K562 (cell line): ENCODE measurements at regions not wholly inside any gene's neighbourhood (a gene's known extent, or its start where the extent isn't known, plus 50 kb on each side); places are given as distances from the start of the nearest gene placed in this dataset.

ENCODE experiments used
- E2F3 ChIP-seq: fragments of 250-450 bp; sonication (Bioruptor Pico); IDR thresholded peaks from 2 replicates; pipeline ENCODE4 v1.4.0; 2020; ENCODE audit warnings: mild to moderate bottlenecking
- ELF1 ChIP-seq: fragments of 200-800 bp; sonication (Bioruptor generic); IDR thresholded peaks from 2 replicates; pipeline ENCODE4 v1.6.1; 2016; ENCODE audit warnings: missing genetic modification characterization, missing compliant biosample characterization
- ETV1 ChIP-seq: fragments of 450-650 bp; conservative IDR thresholded peaks from 2 replicates; pipeline ENCODE4 v1.6.1; 2016; ENCODE audit warnings: missing genetic modification characterization, control low read depth, low read depth, missing compliant biosample characterization
- HDAC8 ChIP-seq: fragments of 450-650 bp; IDR thresholded peaks from 2 replicates; pipeline ENCODE4 v1.6.1; 2016; ENCODE audit warnings: mild to moderate bottlenecking, missing genetic modification characterization, moderate library complexity, missing compliant biosample characterization
- HIVEP1 ChIP-seq: fragments of 250-450 bp; sonication (Bioruptor Pico); IDR thresholded peaks from 2 replicates; pipeline ENCODE4 v1.4.0; 2020; ENCODE audit warnings: mild to moderate bottlenecking
- HMGN3 ChIP-seq: IDR thresholded peaks from 2 replicates; pipeline ENCODE4 v1.6.1; 2011; ENCODE audit warnings: borderline replicate concordance, low read depth, mild to moderate bottlenecking, mixed read lengths, low read length; ENCODE audit not compliant: insufficient read length; ENCODE audit errors: extremely low read depth
- KLF1 ChIP-seq: fragments of 450-650 bp; IDR thresholded peaks from 2 replicates; pipeline ENCODE4 v1.6.1; 2016; ENCODE audit warnings: missing genetic modification characterization, missing compliant biosample characterization
- LCOR ChIP-seq: sonication (generic); formaldehyde crosslinking; IDR thresholded peaks from 2 replicates; pipeline ENCODE4 v1.8.0; 2022; ENCODE audit warnings: mild to moderate bottlenecking, missing genetic modification reagents
- MECOM ChIP-seq: fragments of 250-450 bp; sonication (Bioruptor Pico); IDR thresholded peaks from 2 replicates; pipeline ENCODE4 v1.8.0; 2022; ENCODE audit warnings: inconsistent platforms
- RFX7 ChIP-seq: fragments of 250-450 bp; sonication (Bioruptor Pico); IDR thresholded peaks from 2 replicates; pipeline ENCODE4 v1.5.1; 2021; ENCODE audit warnings: mild to moderate bottlenecking
- SAFB2 ChIP-seq: fragments of 200-400 bp; formaldehyde crosslinking; IDR thresholded peaks from 2 replicates; pipeline ENCODE4 v1.6.1; 2018; ENCODE audit warnings: borderline replicate concordance, low read length, low read depth, moderate library complexity; ENCODE audit not compliant: severe bottlenecking
- SAP30 ChIP-seq: fragments of 200-600 bp; sonication (generic); IDR thresholded peaks from 2 replicates; pipeline ENCODE4 v1.6.1; 2012; ENCODE audit warnings: borderline replicate concordance, low read depth, mild to moderate bottlenecking, moderate library complexity, low read length, control low read depth, inconsistent platforms; ENCODE audit not compliant: insufficient read depth, poor library complexity, severe bottlenecking
- SP1 ChIP-seq: sonication (generic); formaldehyde crosslinking; IDR thresholded peaks from 2 replicates; pipeline ENCODE4 v1.8.1; 2022; ENCODE audit warnings: mild to moderate bottlenecking, missing genetic modification reagents
- U2AF1 ChIP-seq: fragments of 200-400 bp; formaldehyde crosslinking; optimal IDR thresholded peaks from 2 replicates; pipeline ENCODE3; 2017; ENCODE audit warnings: mild to moderate bottlenecking, low read depth, low read length, moderate library complexity
- ZC3H4 ChIP-seq: sonication (generic); formaldehyde crosslinking; IDR thresholded peaks from 2 replicates; pipeline ENCODE4 v1.9.0; 2021; ENCODE audit warnings: missing genetic modification reagents, borderline replicate concordance
- ZNF124 ChIP-seq: sonication (generic); formaldehyde crosslinking; IDR thresholded peaks from 2 replicates; pipeline ENCODE4 v1.8.1; 2022; ENCODE audit warnings: missing genetic modification reagents
- ZNF764 ChIP-seq: fragments of 250-450 bp; sonication (Bioruptor Pico); IDR thresholded peaks from 2 replicates; pipeline ENCODE4 v1.4.0; 2020; ENCODE audit warnings: low read depth, mild to moderate bottlenecking, moderate library complexity
- TF ChIP-seq, protein P1 (sequence below): fragments of 450-650 bp; IDR thresholded peaks from 2 replicates; pipeline ENCODE4 v1.6.1; 2016; ENCODE audit warnings: low read depth
- TF ChIP-seq, protein P2 (sequence below): fragments of 450-650 bp; IDR thresholded peaks from one replicate; pipeline ENCODE4 v1.6.1; 2018; ENCODE audit warnings: mild to moderate bottlenecking, moderate library complexity; ENCODE audit not compliant: partially characterized antibody

DNA sequence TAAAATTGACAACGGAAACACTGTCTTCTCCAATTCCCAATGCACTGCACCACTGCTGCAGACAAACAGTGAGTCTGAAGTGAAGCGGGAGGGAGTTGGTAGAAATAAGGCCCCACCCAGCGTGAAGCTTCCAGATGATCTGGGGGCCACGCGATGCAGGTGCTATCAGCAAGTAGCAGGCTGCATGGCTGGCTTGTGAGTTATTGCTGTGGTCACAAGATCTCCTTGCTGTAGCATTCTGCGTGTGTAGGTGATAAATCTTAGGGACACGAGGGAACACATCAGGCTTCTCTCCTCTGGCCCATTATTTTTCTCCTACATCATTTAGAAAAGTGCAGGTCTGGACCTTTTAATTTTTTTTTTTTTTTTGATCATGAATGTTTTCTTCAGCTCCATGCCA is 407.6 kb downstream of the TMEM114 start (continued):
- TF ChIP-seq E2F3 (no peak), SAP30 (no peak), SAFB2 (no peak), LCOR (no peak), KLF1 (tag) (peak; percentile 88), ZNF124 (no peak), ETV1 (tag) (no peak), HIVEP1 (CRISPR knock-in tag) (no peak), ZC3H4 (CRISPR knock-in tag) (no peak), SP1 (CRISPR knock-in tag) (0 out of 2 replicates have a peak, but pooled peaks have one; percentile 57), HDAC8 (tag) (no peak), RFX7 (CRISPR knock-in tag) (no peak), ELF1 (tag) (no peak), HMGN3 (no peak), U2AF1 (no peak), ZNF764 (CRISPR knock-in tag) (no peak), MECOM (CRISPR knock-in tag) (peak; percentile 79; the same call in 1 of the 2 replicates)
- TF ChIP-seq, protein P1, sequence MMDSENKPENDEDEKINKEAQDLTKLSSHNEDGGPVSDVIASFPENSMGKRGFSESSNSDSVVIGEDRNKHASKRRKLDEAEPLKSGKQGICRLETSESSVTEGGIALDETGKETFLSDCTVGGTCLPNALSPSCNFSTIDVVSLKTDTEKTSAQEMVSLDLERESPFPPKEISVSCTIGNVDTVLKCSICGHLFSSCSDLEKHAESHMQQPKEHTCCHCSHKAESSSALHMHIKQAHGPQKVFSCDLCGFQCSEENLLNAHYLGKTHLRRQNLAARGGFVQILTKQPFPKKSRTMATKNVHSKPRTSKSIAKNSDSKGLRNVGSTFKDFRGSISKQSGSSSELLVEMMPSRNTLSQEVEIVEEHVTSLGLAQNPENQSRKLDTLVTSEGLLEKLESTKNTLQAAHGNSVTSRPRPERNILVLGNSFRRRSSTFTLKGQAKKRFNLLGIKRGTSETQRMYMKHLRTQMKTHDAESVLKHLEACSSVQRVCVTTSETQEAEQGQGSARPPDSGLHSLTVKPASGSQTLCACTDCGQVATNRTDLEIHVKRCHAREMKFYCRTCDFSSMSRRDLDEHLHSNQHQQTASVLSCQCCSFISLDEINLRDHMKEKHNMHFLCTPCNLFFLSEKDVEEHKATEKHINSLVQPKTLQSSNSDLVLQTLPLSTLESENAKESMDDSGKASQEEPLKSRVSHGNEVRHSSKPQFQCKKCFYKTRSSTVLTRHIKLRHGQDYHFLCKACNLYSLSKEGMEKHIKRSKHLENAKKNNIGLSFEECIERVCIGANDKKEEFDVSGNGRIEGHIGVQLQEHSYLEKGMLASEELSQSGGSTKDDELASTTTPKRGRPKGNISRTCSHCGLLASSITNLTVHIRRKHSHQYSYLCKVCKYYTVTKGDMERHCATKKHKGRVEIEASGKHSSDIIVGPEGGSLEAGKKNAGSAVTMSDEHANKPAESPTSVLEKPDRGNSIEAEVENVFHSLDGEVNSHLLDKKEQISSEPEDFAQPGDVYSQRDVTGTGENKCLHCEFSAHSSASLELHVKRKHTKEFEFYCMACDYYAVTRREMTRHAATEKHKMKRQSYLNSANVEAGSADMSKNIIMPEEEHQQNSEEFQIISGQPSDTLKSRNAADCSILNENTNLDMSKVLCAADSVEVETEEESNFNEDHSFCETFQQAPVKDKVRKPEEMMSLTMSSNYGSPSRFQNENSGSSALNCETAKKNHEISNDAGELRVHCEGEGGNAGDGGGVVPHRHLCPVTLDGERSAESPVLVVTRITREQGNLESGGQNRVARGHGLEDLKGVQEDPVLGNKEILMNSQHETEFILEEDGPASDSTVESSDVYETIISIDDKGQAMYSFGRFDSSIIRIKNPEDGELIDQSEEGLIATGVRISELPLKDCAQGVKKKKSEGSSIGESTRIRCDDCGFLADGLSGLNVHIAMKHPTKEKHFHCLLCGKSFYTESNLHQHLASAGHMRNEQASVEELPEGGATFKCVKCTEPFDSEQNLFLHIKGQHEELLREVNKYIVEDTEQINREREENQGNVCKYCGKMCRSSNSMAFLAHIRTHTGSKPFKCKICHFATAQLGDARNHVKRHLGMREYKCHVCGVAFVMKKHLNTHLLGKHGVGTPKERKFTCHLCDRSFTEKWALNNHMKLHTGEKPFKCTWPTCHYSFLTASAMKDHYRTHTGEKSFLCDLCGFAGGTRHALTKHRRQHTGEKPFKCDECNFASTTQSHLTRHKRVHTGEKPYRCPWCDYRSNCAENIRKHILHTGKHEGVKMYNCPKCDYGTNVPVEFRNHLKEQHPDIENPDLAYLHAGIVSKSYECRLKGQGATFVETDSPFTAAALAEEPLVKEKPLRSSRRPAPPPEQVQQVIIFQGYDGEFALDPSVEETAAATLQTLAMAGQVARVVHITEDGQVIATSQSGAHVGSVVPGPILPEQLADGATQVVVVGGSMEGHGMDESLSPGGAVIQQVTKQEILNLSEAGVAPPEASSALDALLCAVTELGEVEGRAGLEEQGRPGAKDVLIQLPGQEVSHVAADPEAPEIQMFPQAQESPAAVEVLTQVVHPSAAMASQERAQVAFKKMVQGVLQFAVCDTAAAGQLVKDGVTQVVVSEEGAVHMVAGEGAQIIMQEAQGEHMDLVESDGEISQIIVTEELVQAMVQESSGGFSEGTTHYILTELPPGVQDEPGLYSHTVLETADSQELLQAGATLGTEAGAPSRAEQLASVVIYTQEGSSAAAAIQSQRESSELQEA, result no peak
- TF ChIP-seq, protein P2, sequence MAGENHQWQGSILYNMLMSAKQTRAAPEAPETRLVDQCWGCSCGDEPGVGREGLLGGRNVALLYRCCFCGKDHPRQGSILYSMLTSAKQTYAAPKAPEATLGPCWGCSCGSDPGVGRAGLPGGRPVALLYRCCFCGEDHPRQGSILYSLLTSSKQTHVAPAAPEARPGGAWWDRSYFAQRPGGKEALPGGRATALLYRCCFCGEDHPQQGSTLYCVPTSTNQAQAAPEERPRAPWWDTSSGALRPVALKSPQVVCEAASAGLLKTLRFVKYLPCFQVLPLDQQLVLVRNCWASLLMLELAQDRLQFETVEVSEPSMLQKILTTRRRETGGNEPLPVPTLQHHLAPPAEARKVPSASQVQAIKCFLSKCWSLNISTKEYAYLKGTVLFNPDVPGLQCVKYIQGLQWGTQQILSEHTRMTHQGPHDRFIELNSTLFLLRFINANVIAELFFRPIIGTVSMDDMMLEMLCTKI, result no peak
